ENCODE measurements at regions not wholly inside any gene's neighbourhood (a gene's known extent, or its start where the extent isn't known, plus 50 kb on each side); places are given as distances from the start of the nearest gene placed in this dataset.

DNA sequence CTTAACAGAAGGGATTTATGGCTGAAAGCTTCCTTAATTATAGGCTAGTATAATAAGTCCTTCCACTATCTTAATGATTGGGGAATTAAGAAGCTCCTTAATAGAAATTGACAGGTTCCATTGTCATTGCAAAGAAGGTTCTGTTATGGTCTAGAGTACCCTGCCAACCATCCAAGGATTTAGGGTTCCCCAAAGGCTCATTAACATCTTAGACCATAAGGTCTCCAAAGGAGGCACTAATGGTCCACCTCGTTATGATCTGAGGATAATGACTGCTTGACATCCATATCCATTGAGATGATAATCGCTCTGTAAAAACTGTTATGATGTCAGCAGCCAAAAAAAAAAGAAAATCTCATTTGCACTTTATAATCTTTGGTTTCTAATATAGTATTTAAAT lies 441.6 kb downstream of the GBA3 start:
- H3K4me1 ChIP-seq, result no peaks in the 10 kb centered on the region
- H3K36me3 ChIP-seq, result no peaks in the 10 kb centered on the region
- intact Hi-C loops (cut with micrococcal nuclease), result no loop called here
- no peak for DNase-seq
- no peak for TF ChIP-seq CTCF (IDR thresholded peaks at IDR 0.05; ENCODE audit: borderline replicate concordance)
- H3K9me3 ChIP-seq (replicated peaks), result no peaks in the 10 kb centered on the region
- no peak overlapping the region for H3K27ac ChIP-seq (replicated peaks)
- no peak overlapping the region for H3K4me3 ChIP-seq
- no peaks in the 10 kb centered on the region for H3K27me3 ChIP-seq (ENCODE audit: low read depth)

GRCh38 chr4:23130845-23131244 lies 438.1 kb downstream of the GBA3 start:
- Histone ChIP-seq H3K27me3 (ENCODE audit: low read depth) (no peaks in the 10 kb centered on the region), H3K4me1 (no peaks in the 10 kb centered on the region), H3K4me3 (no peak overlapping the region), H3K9me3 (replicated peaks) (no peaks in the 10 kb centered on the region), H3K27ac (replicated peaks) (no peak overlapping the region), H3K36me3 (no peaks in the 10 kb centered on the region)
- intact Hi-C loops (cut with micrococcal nuclease), result no loop called here
- DNase-seq, result no peak
- no peak for TF ChIP-seq CTCF (IDR thresholded peaks at IDR 0.05; ENCODE audit: borderline replicate concordance)

DNA sequence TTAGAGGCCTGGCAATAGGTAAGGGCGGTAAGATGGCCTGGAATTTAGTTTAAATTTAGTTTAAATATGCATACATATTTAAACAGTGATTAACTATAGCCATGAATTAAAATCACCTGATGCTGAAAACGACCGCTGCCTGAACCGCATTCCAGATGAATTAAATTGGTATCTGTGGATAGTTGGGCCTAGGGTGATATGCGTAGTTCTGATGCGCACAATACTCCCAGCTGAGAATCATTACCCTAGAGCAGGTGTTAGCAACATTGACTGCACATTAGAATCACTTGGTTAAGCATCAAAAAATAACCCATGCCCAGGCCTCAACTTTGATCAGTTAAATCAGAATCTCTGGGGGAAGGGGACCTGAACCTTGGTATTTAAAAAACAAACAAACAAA lies 432.4 kb downstream of the GBA3 start:
- TF ChIP-seq CTCF (IDR thresholded peaks at IDR 0.05; ENCODE audit: borderline replicate concordance), result no peak
- intact Hi-C loops (cut with micrococcal nuclease), result no loop called here

GRCh38 chr4:23122666-23123400 lies 430.1 kb downstream of the GBA3 start:
- Histone ChIP-seq H3K36me3 (no peaks in the 10 kb centered on the region), H3K27me3 (ENCODE audit: low read depth) (peaks cover 3% of the 10 kb centered on the region), H3K9me3 (replicated peaks) (no peaks in the 10 kb centered on the region), H3K4me3 (no peak overlapping the region), H3K27ac (replicated peaks) (no peak overlapping the region), H3K4me1 (no peaks in the 10 kb centered on the region)
- intact Hi-C loops (cut with micrococcal nuclease), result no loop called here
- no peak for DNase-seq
- no peak for TF ChIP-seq CTCF (IDR thresholded peaks at IDR 0.05; ENCODE audit: borderline replicate concordance)

More for the DNA sequence above, 432.4 kb downstream of the GBA3 start:
- Histone ChIP-seq H3K27me3 (ENCODE audit: low read depth) (no peaks in the 10 kb centered on the region), H3K4me3 (no peak overlapping the region), H3K36me3 (no peaks in the 10 kb centered on the region), H3K27ac (replicated peaks) (no peak overlapping the region), H3K4me1 (no peaks in the 10 kb centered on the region), H3K9me3 (replicated peaks) (no peaks in the 10 kb centered on the region)
- no peak for DNase-seq

- intact Hi-C loops (cut with micrococcal nuclease), result no loop called here
- no peak for TF ChIP-seq CTCF (IDR thresholded peaks at IDR 0.05; ENCODE audit: borderline replicate concordance)
These were observed 427.6 kb downstream of the GBA3 start for GRCh38 chr4:23120374-23120773.

More at GRCh38 chr4:23120374-23120773, 427.6 kb downstream of the GBA3 start:
- no peaks in the 10 kb centered on the region for H3K36me3 ChIP-seq
- no peaks in the 10 kb centered on the region for H3K4me1 ChIP-seq
- DNase-seq, result no peak
- peaks cover 3% of the 10 kb centered on the region for H3K27me3 ChIP-seq (ENCODE audit: low read depth)
- no peaks in the 10 kb centered on the region for H3K9me3 ChIP-seq (replicated peaks)
- no peak overlapping the region for H3K4me3 ChIP-seq
- no peak overlapping the region for H3K27ac ChIP-seq (replicated peaks)
